Effector memory CD4-positive, alpha-beta T cell (primary cell): ENCODE measurements at regions not wholly inside any gene's neighbourhood (a gene's known extent, or its start where the extent isn't known, plus 50 kb on each side); places are given as distances from the start of the nearest gene placed in this dataset.
"Not testable (repeated sequence)": the region's sequence is repeated elsewhere in the genome, so short reads cannot be mapped to it uniquely, and the experiment has no call there.

Experiments used
- DNase-seq, 3 donors: peaks; one replicate each; pipeline ENCODE4 v3.0.0-alpha.2; 2020
- H3K27ac ChIP-seq: 2 replicates; pipeline ENCODE4 v1.7.0; 2013; ENCODE audit warnings: mild to moderate bottlenecking, low read length, moderate library complexity; ENCODE audit not compliant: insufficient read depth, poor library complexity, severe bottlenecking
- H3K27me3 ChIP-seq: replicated peaks from 2 replicates; pipeline ENCODE4 v1.7.0; 2013; ENCODE audit warnings: mild to moderate bottlenecking, low read length; ENCODE audit not compliant: insufficient read depth, control insufficient read depth, poor library complexity, severe bottlenecking
- H3K36me3 ChIP-seq: 2 replicates; pipeline ENCODE4 v1.7.0; 2013; ENCODE audit warnings: mild to moderate bottlenecking, low read length, moderate library complexity; ENCODE audit not compliant: control insufficient read depth, insufficient read depth
- H3K4me1 ChIP-seq: 2 replicates; pipeline ENCODE4 v1.7.0; 2013; ENCODE audit warnings: low read length, mild to moderate bottlenecking; ENCODE audit not compliant: control insufficient read depth, insufficient read depth, poor library complexity, severe bottlenecking
- H3K4me3 ChIP-seq: 2 replicates; pipeline ENCODE4 v1.7.0; 2013; ENCODE audit warnings: low read length, low read depth, mild to moderate bottlenecking; ENCODE audit not compliant: insufficient read depth, poor library complexity, severe bottlenecking
- H3K9me3 ChIP-seq: 2 replicates; pipeline ENCODE4 v1.7.0; 2013; ENCODE audit warnings: mild to moderate bottlenecking, low read length, moderate library complexity; ENCODE audit not compliant: control insufficient read depth

DNA sequence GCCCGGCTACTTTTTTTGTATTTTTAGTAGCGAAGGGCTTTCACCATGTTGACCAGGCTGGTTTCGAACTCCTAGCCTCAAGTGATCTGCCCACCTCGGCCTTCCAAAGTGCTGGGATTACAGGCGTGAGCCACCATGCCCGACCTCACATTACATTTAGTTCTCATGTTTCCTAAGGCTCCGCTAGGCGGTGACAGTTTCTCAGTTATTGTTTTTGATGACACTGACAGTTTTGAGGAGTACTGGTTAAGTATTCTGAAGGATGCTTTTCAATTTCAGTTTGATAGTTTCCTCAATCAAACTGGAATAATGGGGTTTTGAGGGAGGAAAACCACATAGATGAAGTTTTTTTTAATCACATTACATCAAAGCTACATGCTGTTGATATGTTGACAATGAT is 1028.5 kb downstream of the CDH8 start:
- no peak for DNase-seq
- H3K36me3 ChIP-seq, result no peaks in the 10 kb centered on the region
- no peaks in the 10 kb centered on the region for H3K9me3 ChIP-seq
- H3K4me3 ChIP-seq, result no peak overlapping the region
- H3K4me1 ChIP-seq, result no peaks in the 10 kb centered on the region
- no peaks in the 10 kb centered on the region for H3K27me3 ChIP-seq
- H3K27ac ChIP-seq, result no peak overlapping the region

DNA sequence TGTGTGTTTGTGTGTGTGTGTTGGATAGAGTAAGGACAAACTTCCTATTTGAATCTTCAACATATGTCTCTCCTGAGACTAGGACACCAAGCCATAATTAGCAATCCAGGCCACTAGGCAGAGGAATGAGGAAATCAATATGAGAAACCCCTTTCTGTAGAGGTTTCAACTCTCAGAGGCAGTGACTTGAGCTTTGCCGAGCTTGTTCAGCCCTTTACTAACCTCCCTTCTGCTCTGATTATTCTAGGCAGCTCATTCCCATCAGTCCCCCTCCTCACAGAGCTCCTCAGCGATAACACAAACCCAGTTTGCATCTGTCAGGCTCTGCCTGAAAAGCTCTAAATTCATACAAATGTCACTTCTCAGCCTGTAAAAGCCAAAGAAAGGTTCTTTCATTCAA is 1030.3 kb downstream of the CDH8 start:
- Histone ChIP-seq H3K36me3 (no peaks in the 10 kb centered on the region), H3K27ac (no peak overlapping the region)
- DNase-seq, result no peak

DNA sequence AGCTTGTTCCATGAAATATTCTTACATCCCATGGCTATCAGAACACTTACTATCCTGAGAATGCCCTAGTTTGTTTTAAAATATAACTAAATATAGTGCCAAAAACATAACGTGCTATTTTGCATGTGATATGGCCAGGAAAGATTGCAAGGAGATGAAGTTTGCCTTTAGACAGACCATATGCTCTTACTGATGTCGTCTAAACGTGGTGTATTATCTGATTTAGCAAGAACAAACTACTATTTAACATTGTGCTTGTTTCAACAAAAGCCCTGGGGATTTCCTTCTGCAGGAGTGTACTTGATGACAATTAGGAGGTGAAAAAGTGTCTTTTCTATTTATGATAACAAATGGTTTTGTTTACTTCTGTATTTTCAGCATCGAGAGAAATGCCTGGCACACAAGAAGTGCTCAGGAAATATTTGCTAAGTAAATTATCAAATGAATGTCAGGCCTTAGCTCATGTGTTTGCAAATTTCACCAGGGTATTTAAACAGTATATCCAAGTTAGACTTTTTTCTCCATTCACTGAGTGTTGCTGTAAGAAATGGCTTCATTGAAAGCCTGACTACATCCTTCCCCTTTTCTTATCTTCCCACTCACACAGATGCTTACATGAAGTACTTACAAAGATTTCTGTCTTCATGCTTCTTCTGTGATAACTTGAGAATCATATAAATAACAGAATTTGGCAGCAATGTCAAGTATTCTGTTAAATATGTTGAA is 1033.6 kb downstream of the CDH8 start:
- no peak overlapping the region for H3K4me3 ChIP-seq
- H3K9me3 ChIP-seq, result no peaks in the 10 kb centered on the region
- no peaks in the 10 kb centered on the region for H3K27me3 ChIP-seq
- no peak for DNase-seq
- H3K36me3 ChIP-seq, result no peaks in the 10 kb centered on the region
- no peak overlapping the region for H3K27ac ChIP-seq
- H3K4me1 ChIP-seq, result no peaks in the 10 kb centered on the region

More for the DNA sequence above, 1030.3 kb downstream of the CDH8 start:
- H3K4me3 ChIP-seq, result no peak overlapping the region
- H3K4me1 ChIP-seq, result no peaks in the 10 kb centered on the region
- H3K9me3 ChIP-seq, result no peaks in the 10 kb centered on the region
- H3K27me3 ChIP-seq, result no peaks in the 10 kb centered on the region

DNA sequence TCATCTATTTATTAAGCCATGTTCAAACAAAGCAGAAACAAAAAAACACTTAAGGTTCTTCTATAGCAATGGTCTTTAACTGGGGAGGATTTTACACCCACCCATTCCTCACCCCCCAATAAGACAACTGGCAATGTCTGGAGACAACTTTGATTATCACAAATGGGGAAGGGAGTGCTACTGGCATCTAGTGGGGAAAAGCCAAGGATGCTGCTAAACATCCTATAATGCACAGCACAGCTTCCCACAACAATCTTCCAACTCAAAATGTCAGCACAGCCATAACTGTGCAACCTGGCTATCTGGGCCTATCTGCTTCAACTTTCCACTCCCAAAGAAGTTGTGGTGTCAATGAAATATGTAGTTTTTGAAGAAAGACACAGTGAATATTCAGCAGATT is 1044.4 kb downstream of the CDH8 start:
- Histone ChIP-seq H3K4me1 (no peaks in the 10 kb centered on the region), H3K9me3 (no peaks in the 10 kb centered on the region), H3K27me3 (no peaks in the 10 kb centered on the region), H3K36me3 (no peaks in the 10 kb centered on the region), H3K4me3 (no peak overlapping the region), H3K27ac (no peak overlapping the region)
- DNase-seq, result no peak

DNA sequence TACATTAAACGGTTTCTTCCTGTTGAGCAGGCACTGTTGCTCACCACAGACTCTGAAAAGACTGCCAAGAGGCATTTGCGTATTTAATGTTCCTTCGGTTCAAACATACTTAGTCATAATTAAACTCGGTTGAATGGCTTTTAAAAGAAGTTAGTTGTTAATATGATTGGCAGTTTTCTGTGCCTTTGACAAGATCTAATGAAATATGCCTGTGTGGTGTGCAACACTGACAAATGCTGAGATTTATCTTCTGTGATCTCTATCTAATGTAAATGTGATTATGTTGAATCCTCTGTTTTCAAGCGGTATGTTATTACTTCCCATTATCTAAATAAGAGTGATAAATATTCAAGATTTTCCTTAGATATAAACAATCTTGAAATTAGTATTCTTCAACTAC is 1046.6 kb downstream of the CDH8 start:
- Histone ChIP-seq H3K27ac (no peak overlapping the region), H3K9me3 (no peaks in the 10 kb centered on the region), H3K4me3 (no peak overlapping the region), H3K36me3 (no peaks in the 10 kb centered on the region), H3K4me1 (no peaks in the 10 kb centered on the region), H3K27me3 (no peaks in the 10 kb centered on the region)
- no peak for DNase-seq

DNA sequence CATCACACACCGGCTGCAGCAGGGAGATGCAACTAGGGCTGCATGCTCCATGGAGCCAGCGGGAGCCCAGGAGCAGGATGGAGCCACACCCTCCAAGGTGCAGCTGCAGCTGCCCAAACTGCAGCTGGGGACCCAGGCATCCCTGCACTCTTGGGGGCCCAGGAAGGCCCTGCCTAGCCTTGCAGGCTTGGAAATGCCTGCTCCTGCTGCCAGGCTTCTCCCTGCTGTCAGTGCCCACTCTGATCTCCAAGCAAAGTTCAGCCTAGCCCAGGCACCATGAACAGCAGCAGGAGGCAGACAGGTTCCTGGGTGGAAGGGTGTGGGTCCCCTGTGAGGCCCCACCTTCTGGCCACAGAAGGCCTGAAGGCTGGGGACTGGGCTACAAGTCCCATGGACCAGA is 1057.1 kb downstream of the CDH8 start:
- H3K4me1 ChIP-seq, result no peaks in the 10 kb centered on the region
- H3K4me3 ChIP-seq, result no peak overlapping the region
- H3K27ac ChIP-seq, result no peak overlapping the region
- H3K27me3 ChIP-seq, result no peaks in the 10 kb centered on the region
- H3K36me3 ChIP-seq, result no peaks in the 10 kb centered on the region
- DNase-seq, result no peak
- H3K9me3 ChIP-seq, result peaks cover 5% of the 10 kb centered on the region

DNA sequence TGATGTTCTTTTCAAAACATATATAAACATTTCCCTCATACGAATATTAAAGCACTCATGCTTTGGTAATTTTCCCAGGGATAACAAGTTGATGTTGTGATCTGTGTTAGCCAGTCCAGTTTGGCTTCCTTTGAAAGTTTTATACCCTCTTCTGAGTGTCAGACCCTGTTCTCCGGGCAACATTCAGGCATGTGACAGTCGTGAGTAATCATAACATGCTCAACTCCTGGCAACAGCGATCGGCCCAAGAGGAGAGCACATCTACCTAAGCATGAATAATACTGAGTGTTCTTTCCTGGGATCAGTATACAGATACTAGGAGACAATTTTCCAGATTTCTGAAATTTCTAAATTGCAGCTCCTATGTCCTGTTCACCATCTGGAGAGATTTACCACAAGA is 1086.4 kb downstream of the CDH8 start:
- Histone ChIP-seq H3K27ac (no peak overlapping the region), H3K27me3 (no peaks in the 10 kb centered on the region), H3K36me3 (no peaks in the 10 kb centered on the region), H3K9me3 (no peaks in the 10 kb centered on the region), H3K4me3 (no peak overlapping the region), H3K4me1 (no peaks in the 10 kb centered on the region)
- DNase-seq, result no peak

DNA sequence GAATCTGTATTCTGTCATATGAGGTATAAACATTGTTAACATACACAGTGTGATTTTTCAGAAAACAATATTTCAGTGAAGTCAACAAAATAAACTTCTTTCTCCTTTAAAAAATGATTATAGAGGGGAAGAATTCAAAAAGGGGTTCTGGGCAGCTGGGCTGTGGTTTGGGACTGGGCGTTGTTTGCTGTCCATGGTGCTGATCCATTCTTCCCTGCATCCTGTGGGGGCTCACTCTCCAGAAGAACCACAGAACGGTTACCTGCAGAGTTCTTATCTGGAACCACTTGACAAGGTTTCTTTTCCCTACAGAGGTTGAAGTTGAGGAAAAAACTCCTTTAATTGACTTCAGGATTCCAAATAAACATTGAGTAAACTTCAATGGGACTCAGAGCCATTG is 1091.0 kb downstream of the CDH8 start:
- Histone ChIP-seq H3K9me3 (no peaks in the 10 kb centered on the region), H3K36me3 (no peaks in the 10 kb centered on the region), H3K27me3 (no peaks in the 10 kb centered on the region), H3K4me3 (no peak overlapping the region), H3K4me1 (no peaks in the 10 kb centered on the region), H3K27ac (no peak overlapping the region)
- no peak for DNase-seq

DNA sequence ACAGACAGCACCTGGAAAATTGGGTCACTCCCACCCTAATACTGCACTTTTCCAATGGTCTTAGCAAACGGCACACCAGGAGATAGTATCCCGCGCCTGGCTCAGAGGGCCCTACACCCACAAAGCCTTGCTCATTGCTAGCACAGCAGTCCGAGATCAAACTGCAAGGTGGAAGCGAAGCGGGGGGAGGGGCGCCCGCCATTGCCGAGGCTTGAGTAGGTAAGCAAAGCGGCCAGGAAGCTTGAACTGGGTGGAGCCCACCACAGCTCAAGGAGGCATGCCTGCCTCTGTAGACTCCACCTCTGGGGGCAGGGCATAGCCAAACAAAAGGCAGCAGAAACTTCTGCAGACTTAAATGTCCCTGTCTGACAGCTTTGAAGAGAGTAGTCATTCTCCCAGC is 1100.0 kb downstream of the CDH8 start:
- not testable (repeated sequence) for DNase-seq, H3K27me3 ChIP-seq, H3K27ac ChIP-seq, H3K4me3 ChIP-seq, H3K4me1 ChIP-seq, H3K36me3 ChIP-seq, H3K9me3 ChIP-seq

DNA sequence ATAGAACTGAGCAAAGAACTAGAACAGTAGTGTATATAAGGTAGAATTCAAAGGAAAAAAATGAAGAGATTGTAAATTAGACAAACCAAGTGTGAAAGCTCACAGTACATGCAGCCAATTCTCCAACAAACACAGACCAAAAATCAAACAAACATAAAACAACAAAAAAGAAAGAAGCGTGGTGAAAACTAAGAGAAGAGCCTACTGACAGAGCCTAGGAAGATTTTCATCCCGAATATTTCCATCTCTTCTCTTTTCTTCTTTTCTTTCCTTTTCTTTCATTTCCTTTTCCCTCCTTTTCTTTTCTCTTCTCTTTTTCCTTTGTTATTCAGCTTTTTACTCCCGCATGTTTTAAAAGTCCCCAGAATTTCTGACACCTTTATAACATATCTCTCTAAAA is 1103.6 kb downstream of the CDH8 start:
- Histone ChIP-seq H3K27me3 (no peaks in the 10 kb centered on the region), H3K36me3 (no peaks in the 10 kb centered on the region), H3K4me3 (no peak overlapping the region), H3K27ac (no peak overlapping the region), H3K9me3 (no peaks in the 10 kb centered on the region), H3K4me1 (no peaks in the 10 kb centered on the region)
- no peak for DNase-seq
